HG03108 (cell line): ENCODE measurements at regions not wholly inside any gene's neighbourhood (a gene's known extent, or its start where the extent isn't known, plus 50 kb on each side); places are given as distances from the start of the nearest gene placed in this dataset.
"Not testable (repeated sequence)": the region's sequence is repeated elsewhere in the genome, so short reads cannot be mapped to it uniquely, and the experiment has no call there.

Experiments
- ATAC-seq: cut with Tn5 transposase; IDR thresholded peaks from one replicate; pipeline ENCODE4 v1.9.1; 2021; ENCODE audit warnings: moderate library complexity; ENCODE audit not compliant: unreplicated experiment

GRCh38 chr7:131038153-131038552 is 289.5 kb upstream of the MKLN1 start:
- no peak for ATAC-seq

GRCh38 chr7:131039355-131039762 is 288.3 kb upstream of the MKLN1 start:
- ATAC-seq, result no peak

- no peak for ATAC-seq
These were observed 287.8 kb upstream of the MKLN1 start for GRCh38 chr7:131039836-131040235.

- ATAC-seq, result peak; percentile 64
These were observed 287.2 kb upstream of the MKLN1 start for GRCh38 chr7:131040467-131040932.

DNA sequence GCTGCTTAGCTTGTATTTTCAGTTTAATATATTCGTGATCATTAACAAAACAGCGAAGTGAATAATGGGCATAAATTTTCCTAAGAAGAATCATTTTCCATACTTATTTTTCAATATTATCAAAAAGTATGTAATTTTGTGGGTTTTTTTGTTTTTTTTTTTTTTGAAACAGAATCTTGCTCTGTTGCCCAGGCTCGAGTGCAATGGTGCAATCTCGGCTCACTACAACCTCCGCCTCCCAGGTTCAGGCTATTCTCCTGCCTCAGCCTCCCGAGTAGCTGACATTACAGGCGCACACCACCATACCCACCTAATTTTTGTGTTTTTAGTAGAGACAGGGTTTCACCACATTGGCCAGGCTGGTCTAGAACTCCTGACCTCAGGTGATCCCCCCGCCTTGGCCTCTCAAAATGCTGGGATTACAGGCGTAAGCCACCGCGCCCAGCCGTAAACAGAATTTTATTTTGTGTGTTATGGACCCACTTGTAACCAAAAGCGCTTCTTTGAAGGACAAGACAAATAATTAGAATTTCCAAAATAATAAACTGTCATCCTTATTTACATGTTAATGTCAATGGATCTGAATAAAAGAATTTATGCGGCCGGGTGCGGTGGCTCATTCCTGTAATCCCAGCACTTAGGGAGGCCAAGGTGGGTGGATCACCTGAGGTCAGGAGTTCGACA is 286.5 kb upstream of the MKLN1 start:
- not testable (repeated sequence) for ATAC-seq

- ATAC-seq, result no peak
These were observed 285.2 kb upstream of the MKLN1 start for GRCh38 chr7:131042269-131043160.

GRCh38 chr7:131045526-131045925 is 282.1 kb upstream of the MKLN1 start:
- no peak for ATAC-seq

GRCh38 chr7:131046246-131046645 is 281.4 kb upstream of the MKLN1 start:
- ATAC-seq, result no peak

DNA sequence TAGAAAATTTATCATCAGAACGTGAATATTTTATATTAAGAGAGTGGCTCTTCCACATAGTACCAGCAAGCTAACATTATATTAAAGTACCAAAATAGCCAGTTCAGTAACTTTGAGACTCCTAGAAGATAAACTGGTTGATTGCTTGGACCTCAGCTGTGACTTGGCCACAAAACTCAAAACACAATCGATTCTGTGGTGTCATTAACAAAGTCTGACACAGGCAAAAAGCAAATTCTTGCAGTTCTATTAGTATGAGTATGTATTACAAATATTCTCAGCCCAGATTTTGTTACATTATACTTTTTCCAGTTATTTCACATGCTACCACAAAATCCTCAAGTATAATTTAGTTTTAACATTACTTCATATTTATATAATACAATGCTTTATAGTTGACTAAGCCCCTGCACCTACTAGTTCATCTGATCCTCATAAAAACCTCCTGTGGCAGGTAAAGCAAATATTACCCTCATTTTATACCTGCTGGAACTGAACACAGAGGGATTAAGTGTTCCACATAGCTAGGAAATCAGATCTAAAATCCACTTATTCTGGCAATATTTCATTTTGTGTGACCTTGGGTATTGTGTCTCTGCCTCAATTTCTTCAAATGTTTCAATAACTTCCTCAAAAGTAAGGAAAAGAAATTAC is 279.9 kb upstream of the MKLN1 start:
- no peak for ATAC-seq

DNA sequence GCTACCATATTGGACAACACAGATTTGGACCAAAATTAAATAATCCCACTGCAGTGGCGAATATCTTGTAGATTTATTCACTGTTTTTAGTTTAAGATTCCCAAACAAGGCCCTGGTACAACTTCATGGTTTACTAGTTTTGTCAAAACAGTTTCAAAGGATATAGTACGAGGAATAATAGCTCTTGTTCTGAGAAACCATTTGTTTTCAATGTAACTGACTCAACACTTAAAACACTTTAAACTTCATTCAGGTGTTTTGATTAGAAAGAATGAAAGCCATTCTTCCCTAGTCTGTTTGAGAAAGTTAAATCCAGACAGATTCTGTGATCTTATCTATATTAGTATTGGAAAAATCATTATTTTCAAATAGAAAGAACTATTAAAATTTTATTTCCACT is 276.4 kb upstream of the MKLN1 start:
- no peak for ATAC-seq

- ATAC-seq, result no peak
These were observed 275.3 kb upstream of the MKLN1 start for GRCh38 chr7:131052285-131052904.

- no peak for ATAC-seq
These were observed 271.7 kb upstream of the MKLN1 start for GRCh38 chr7:131056007-131056406.

DNA sequence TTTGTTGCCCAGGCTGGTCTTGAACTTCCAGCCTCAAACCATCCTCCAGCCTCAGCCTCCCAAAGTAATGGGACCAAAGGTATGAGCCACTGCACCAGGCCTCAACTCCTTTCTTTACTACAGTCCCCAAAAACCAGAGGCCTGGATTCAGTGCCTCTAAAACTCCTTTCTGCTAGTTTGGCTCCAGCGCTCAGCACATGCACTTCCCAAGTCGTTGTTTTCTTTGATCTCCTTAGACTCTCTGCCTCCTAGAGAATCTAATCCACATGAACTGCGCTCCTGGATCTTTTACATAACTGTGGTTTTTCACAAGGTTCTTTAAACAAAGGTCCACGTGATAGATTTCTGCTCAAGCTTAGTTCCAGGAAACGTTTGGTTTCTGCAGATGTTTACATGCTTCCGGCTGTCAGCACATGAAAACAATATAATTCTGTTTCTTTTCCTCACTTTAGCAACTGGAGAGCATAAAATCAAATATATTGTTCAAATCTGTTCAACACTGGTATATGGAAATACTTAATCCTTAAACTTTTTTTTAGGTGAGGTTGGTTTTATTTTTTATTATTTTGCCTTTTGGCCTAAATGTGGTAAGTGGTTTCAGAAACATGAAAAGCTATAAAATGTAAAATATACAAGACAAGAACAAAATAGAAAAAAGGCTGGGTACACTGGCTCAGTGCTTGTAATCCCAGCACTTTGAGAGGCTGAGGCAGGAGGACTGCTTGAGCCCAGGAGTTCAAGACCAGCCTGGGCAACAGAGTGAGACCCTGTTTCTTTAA is 270.5 kb upstream of the MKLN1 start:
- ATAC-seq, result peak; percentile 87

DNA sequence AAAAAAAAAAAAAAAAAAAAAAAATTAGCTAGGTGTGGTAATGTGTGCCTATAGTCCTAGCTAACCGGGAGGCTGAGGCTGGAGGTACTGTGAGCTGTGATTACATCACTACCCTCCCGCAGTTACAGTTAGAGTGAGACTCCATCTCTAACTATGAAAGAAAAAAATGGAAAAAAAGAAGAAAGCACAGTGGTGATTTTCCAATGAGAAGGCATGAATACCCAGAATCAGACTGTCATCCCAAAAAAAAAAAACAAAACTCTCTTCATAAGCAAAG is 269.9 kb upstream of the MKLN1 start:
- peak; percentile 18 for ATAC-seq

DNA sequence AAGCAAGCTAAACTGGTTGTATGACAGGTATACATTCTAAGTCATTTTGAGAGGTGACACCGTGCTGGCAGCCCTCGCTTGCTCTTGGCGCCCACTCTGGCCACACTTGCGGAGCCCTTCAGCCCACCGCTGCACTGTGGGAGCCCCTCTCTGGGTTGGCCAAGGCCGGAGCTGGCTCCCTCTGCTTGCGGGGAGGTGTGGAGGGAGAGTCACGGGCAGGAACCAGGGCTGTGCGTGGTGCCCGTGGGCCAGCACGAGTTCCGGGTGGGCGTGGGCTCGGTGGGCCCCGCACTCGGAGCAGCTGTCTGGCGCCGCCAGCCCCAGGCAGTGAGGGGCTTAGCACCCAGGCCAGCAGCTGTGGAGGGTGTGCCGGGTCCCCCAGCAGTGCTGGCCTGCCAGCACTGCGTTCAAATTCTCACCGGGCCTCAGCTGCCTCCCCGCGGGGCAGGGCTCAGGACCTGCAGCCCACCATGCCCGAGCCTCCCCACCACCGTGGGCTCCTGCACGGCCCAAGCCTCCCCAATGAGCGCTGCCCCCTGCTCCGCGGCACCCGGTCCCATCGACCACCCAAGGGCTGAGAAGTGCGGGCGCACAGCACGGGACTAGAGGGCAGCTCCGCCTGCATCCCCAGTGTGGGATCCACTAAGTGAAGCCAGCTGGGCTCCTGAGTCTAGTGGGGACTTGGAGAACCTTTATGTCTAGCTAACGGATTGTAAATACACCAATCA is 269.0 kb upstream of the MKLN1 start:
- not testable (repeated sequence) for ATAC-seq

DNA sequence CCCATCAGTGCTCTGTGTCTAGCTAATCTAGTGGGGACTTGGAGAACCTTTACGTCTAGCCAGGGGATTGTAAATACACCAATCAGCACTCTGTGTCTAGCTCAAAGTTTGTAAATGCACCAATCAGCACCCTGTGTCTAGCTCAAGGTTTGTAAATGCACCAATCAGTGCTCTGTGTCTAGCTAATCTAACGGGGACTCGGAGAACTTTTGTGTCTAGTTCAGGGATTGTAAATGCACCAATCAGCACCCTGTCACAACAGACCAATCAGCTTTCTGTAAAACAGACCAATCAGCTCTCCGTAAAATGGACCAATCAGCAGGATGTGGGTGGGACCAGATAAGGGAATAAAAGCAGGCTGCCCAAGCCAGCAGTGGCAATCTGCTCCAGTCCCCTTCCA is 268.3 kb upstream of the MKLN1 start:
- ATAC-seq, result not testable (repeated sequence)

GRCh38 chr7:131061158-131061557 is 266.5 kb upstream of the MKLN1 start:
- ATAC-seq, result no peak

GRCh38 chr7:131061818-131062217 is 265.9 kb upstream of the MKLN1 start:
- ATAC-seq, result no peak

GRCh38 chr7:131066635-131067034 is 261.0 kb upstream of the MKLN1 start:
- no peak for ATAC-seq

- no peak for ATAC-seq
These were observed 260.5 kb upstream of the MKLN1 start for GRCh38 chr7:131067220-131067619.
